ENCODE measurements at regions not wholly inside any gene's neighbourhood (a gene's known extent, or its start where the extent isn't known, plus 50 kb on each side); places are given as distances from the start of the nearest gene placed in this dataset.

DNA sequence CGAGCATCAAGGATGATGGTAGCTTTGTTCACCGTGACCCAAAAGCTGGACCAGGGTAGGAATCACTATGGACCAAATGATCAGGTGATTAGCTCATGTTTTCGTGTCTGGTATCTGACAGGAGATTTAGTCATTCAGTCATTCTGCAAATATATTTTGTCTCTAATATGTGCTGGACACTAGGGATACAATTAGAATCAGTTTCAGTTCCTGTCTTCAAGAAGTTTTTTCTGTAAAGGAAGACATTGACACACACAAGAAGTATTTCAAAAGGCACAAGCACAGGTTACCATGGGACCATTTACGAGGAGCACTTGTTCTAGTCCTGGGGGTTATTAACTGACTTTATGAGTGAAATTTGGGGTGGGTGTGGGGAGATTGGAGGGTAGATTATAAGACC, 244.9 kb downstream of the HIVEP2 start:
- H3K36me3 ChIP-seq (ENCODE audit: control insufficient read depth in 1 of 2, insufficient read depth in 2 of 2, low read length in 2 of 2), result no peaks in the 10 kb centered on the region
- no peak overlapping the region for H3K27ac ChIP-seq (ENCODE audit: low read length)
- peaks cover 0 to 14% of the 10 kb centered on the region in 2 donors for H3K4me1 ChIP-seq (ENCODE audit: control insufficient read depth in 1 of 2, insufficient read depth in 2 of 2, low read length in 2 of 2)
- H3K9me3 ChIP-seq (ENCODE audit: control insufficient read depth in 1 of 2, low read length in 2 of 2), result no peaks in the 10 kb centered on the region
- no peaks in the 10 kb centered on the region for H3K27me3 ChIP-seq (ENCODE audit: low read depth, low read length)
- H3K4me3 ChIP-seq (ENCODE audit: low read depth in 1 of 2, low read length in 2 of 2), result no peak overlapping the region

DNA sequence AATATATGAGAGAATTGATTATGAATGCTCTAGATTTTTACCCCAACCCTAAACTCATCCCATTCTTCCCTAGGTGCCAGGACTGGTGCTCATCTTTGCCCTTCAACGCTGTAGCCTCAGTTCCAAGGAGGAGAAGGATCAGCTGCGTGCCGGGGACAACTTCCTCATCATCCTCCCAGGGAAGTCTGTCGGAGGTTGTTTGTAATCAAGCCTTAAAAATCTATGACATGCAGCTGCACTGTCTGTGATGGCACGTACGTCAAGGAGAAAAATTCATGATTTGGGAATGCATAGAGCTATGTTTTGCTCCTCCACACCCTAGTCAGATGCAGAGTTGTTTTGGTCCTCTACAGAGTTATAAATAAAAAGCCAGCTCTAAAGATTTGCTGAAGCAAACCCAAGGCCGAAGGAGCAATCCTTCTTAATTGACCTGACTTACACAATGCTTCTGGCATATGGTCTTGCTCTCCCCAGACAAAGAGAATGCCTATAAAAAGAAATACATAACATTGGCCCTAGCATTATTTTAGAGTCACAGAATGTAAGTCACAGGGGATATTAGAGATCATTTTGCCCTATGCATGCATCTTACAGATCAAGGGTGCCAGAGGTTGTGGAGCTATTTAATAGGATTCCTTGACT, 244.2 kb downstream of the HIVEP2 start:
- H3K4me1 ChIP-seq (ENCODE audit: control insufficient read depth in 1 of 2, insufficient read depth in 2 of 2, low read length in 2 of 2), result peaks cover 0 to 8% of the 10 kb centered on the region in 2 donors

More for the DNA sequence above, 244.2 kb downstream of the HIVEP2 start:
- Histone ChIP-seq H3K27me3 (ENCODE audit: low read depth, low read length) (no peaks in the 10 kb centered on the region), H3K9me3 (ENCODE audit: control insufficient read depth in 1 of 2, low read length in 2 of 2) (no peaks in the 10 kb centered on the region), H3K4me3 (ENCODE audit: low read depth in 1 of 2, low read length in 2 of 2) (no peak overlapping the region), H3K27ac (ENCODE audit: low read length) (no peak overlapping the region), H3K36me3 (ENCODE audit: control insufficient read depth in 1 of 2, insufficient read depth in 2 of 2, low read length in 2 of 2) (no peaks in the 10 kb centered on the region)
